Mesendoderm (in vitro differentiated cells): ENCODE measurements at regions not wholly inside any gene's neighbourhood (a gene's known extent, or its start where the extent isn't known, plus 50 kb on each side); places are given as distances from the start of the nearest gene placed in this dataset.

Experiments
- DNase-seq: peaks from one replicate; pipeline ENCODE4 v3.0.0; 2013
- H2AK5ac ChIP-seq: 2 replicates; pipeline ENCODE4 v1.6.1; 2013; ENCODE audit warnings: low read length, inconsistent platforms
- H2BK120ac ChIP-seq: 2 replicates; pipeline ENCODE4 v1.6.1; 2013; ENCODE audit warnings: low read depth, mild to moderate bottlenecking, low read length, moderate library complexity, mixed read lengths
- H2BK15ac ChIP-seq: replicated peaks from 2 replicates; pipeline ENCODE4 v1.6.1; 2013; ENCODE audit warnings: low read depth, mild to moderate bottlenecking, moderate library complexity
- H2BK5ac ChIP-seq: 2 replicates; pipeline ENCODE4 v1.6.1; 2013; ENCODE audit warnings: low read length, inconsistent platforms
- H3K18ac ChIP-seq: 2 replicates; pipeline ENCODE4 v1.6.1; 2013; ENCODE audit warnings: mild to moderate bottlenecking, low read length, mixed read lengths
- H3K23ac ChIP-seq: one replicate; pipeline ENCODE4 v1.6.1; 2013; ENCODE audit warnings: low read length
- H3K27ac ChIP-seq: 2 replicates; pipeline ENCODE4 v1.5.1; 2013; ENCODE audit warnings: low read depth, mild to moderate bottlenecking, inconsistent platforms, low read length, moderate library complexity
- H3K27me3 ChIP-seq: 2 replicates; pipeline ENCODE4 v1.6.1; 2013; ENCODE audit warnings: low read length, control low read depth, mild to moderate bottlenecking, inconsistent platforms; ENCODE audit not compliant: insufficient read depth, poor library complexity
- H3K36me3 ChIP-seq: 2 replicates; pipeline ENCODE4 v1.6.1; 2013; ENCODE audit warnings: low read length, inconsistent platforms; ENCODE audit not compliant: control insufficient read depth, insufficient read depth
- H3K4ac ChIP-seq: one replicate; pipeline ENCODE4 v1.6.1; 2013; ENCODE audit warnings: low read depth, mild to moderate bottlenecking, low read length, moderate library complexity
- H3K4me1 ChIP-seq: 2 replicates; pipeline ENCODE4 v1.6.1; 2013; ENCODE audit warnings: low read depth, low read length, inconsistent platforms; ENCODE audit not compliant: control insufficient read depth
- H3K4me2 ChIP-seq: 2 replicates; pipeline ENCODE4 v1.6.1; 2013; ENCODE audit warnings: low read length
- H3K4me3 ChIP-seq: 2 replicates; pipeline ENCODE4 v1.5.1; 2013; ENCODE audit warnings: mild to moderate bottlenecking, low read length
- H3K56ac ChIP-seq: one replicate; pipeline ENCODE4 v1.6.1; 2013; ENCODE audit warnings: low read length
- H3K79me1 ChIP-seq: 2 replicates; pipeline ENCODE4 v1.6.1; 2013; ENCODE audit warnings: low read length, inconsistent platforms
- H3K79me2 ChIP-seq: 2 replicates; pipeline ENCODE4 v1.6.1; 2013; ENCODE audit warnings: mild to moderate bottlenecking, low read length; ENCODE audit not compliant: control insufficient read depth, insufficient read depth
- H3K9ac ChIP-seq: 2 replicates; pipeline ENCODE4 v1.6.1; 2013; ENCODE audit warnings: low read length, inconsistent platforms
- H4K5ac ChIP-seq: one replicate; pipeline ENCODE4 v1.6.1; 2013; ENCODE audit warnings: low read length
- H4K8ac ChIP-seq: one replicate; pipeline ENCODE4 v1.6.1; 2013; ENCODE audit warnings: low read depth, mild to moderate bottlenecking, control low read depth, low read length, moderate library complexity
- WGBS: extraction: QIAGEN DNeasy Blood & Tissue Kit; methylation state at CpG from one replicate; pipeline ENCODE4 v1.1.7; 2013; ENCODE audit warnings: low lambda C conversion rate, missing lambda C conversion rate; ENCODE audit not compliant: insufficient coverage; ENCODE audit errors: extremely low coverage; 5-methylcytosine and 5-hydroxymethylcytosine counted together

DNA sequence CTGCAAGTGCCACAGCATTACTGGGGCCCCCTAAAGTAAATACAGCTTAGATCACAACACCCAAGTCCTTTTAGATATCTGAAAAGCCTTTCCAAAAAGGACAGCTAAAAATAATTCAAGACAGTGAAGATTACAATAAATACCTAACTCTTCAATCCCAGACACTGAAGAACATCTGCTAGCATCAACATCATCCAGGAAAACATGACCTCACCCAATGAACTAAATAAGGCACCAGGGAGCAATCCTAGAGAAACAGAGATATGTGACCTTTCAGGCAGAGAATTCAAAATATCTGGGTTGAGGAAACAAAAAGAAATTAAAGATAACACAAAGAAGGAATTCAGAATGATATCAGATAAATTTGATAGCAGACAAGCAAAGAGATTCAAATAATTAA, 71.7 kb upstream of the TTC14 start:
- Histone ChIP-seq H3K9ac (no peak overlapping the region), H3K18ac (no peak overlapping the region), H2AK5ac (no peak overlapping the region), H3K79me2 (no peaks in the 10 kb centered on the region), H3K4me1 (no peaks in the 10 kb centered on the region), H3K79me1 (no peaks in the 10 kb centered on the region), H3K4ac (no peak overlapping the region), H3K4me3 (no peak overlapping the region), H3K27ac (no peak overlapping the region), H3K36me3 (no peaks in the 10 kb centered on the region), H3K23ac (no peak overlapping the region), H4K8ac (no peak overlapping the region), H3K56ac (no peak overlapping the region), H2BK120ac (no peak overlapping the region), H2BK5ac (no peak overlapping the region), H3K27me3 (no peaks in the 10 kb centered on the region), H3K4me2 (no peak overlapping the region), H2BK15ac (no peak overlapping the region), H4K5ac (no peak overlapping the region)
- DNase-seq = no peak

DNA sequence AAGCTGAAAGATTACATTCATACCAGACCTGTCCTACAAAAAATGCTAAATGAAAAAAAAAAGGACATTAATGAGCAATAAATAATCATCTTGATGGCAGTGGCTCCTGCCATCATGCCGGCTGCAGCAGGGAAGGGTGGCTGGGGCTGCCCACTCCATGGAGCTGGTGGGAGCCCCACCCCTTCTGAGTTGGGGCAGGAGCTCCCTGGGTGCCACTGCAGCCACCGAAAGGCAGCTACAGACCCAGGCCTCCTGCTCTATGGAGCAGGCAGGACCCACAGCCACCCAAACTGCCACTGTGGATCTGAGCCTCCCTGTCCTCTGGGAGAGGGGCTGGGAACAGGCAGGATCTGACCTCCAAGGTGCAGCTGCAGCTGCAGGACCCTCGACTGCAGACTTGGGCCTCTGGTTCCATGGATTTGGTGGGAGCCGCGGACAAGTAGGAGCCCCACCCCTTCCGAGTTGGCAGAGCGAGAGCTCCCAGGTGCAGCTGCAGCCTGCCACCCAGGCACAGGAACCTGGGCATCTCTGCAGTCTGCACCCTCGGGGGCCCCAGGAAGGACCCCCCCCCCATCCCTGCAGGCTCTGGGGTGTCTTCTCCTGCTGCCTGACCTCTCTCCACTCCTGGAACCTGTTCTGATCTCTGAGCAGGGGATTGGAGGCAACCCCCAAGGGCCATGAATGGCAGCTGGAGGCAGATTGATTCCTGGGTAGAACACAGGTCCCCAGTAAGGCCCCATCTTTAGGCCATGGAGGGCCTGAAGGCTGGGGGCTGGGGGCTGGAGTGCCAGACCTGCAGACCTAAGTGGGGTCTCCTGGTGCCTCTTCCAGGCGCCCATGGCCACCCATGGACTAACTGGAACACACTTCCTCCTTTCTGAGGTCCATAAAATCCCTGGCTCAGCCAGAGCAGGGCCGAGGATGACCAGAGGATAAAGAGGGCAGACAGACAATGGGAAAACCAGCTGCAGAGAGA, 70.4 kb upstream of the TTC14 start:
- no peak for DNase-seq
- no peak overlapping the region for H3K9ac ChIP-seq
- H3K36me3 ChIP-seq = no peaks in the 10 kb centered on the region
- H2BK5ac ChIP-seq = no peak overlapping the region
- H4K8ac ChIP-seq = no peak overlapping the region
- H3K4me2 ChIP-seq = no peak overlapping the region
- no peak overlapping the region for H3K4me3 ChIP-seq
- no peaks in the 10 kb centered on the region for H3K27me3 ChIP-seq
- no peaks in the 10 kb centered on the region for H3K79me2 ChIP-seq
- no peak overlapping the region for H2AK5ac ChIP-seq
- no peak overlapping the region for H3K56ac ChIP-seq
- no peak overlapping the region for H3K18ac ChIP-seq
- no peak overlapping the region for H3K23ac ChIP-seq
- H2BK15ac ChIP-seq = no peak overlapping the region
- H3K79me1 ChIP-seq = no peaks in the 10 kb centered on the region
- no CpG with 5 or more reads among the region's 10 CpGs for WGBS
- H4K5ac ChIP-seq = no peak overlapping the region
- H3K4me1 ChIP-seq = no peaks in the 10 kb centered on the region
- no peak overlapping the region for H3K4ac ChIP-seq
- H2BK120ac ChIP-seq = no peak overlapping the region
- H3K27ac ChIP-seq = no peak overlapping the region

DNA sequence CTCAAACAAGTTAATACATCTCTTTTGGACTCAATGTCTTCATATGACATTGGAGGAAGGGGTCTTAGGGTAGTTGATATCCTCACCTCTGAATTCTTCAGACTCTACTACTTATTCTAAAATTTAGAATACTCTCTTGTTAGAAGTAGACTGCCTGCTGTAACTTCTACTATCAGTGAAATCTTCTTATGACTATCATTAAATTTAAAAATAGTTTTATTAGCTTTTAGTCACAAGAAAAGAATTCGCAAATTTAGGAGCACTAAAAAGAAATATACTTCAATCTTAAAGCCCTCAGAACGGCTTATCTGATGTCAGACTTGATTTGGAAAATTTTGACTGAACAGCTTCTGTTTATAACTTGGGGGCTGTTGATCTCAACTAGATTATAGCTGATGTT, 67.1 kb upstream of the TTC14 start:
- no peak overlapping the region for H3K4ac ChIP-seq
- no peak overlapping the region for H4K8ac ChIP-seq
- H3K4me1 ChIP-seq = no peaks in the 10 kb centered on the region
- no peak overlapping the region for H3K9ac ChIP-seq
- no peak overlapping the region for H2BK120ac ChIP-seq
- no peak overlapping the region for H2BK5ac ChIP-seq
- no peaks in the 10 kb centered on the region for H3K27me3 ChIP-seq
- no peaks in the 10 kb centered on the region for H3K79me2 ChIP-seq
- H3K79me1 ChIP-seq = no peaks in the 10 kb centered on the region
- no peak overlapping the region for H2AK5ac ChIP-seq
- WGBS = no CpG with 5 or more reads among the region's 2 CpGs
- H3K18ac ChIP-seq = no peak overlapping the region
- H3K4me3 ChIP-seq = no peak overlapping the region
- H3K23ac ChIP-seq = no peak overlapping the region
- no peak overlapping the region for H3K4me2 ChIP-seq
- no peak overlapping the region for H3K56ac ChIP-seq
- no peaks in the 10 kb centered on the region for H3K36me3 ChIP-seq
- H3K27ac ChIP-seq = no peak overlapping the region
- no peak overlapping the region for H4K5ac ChIP-seq
- DNase-seq = no peak
- no peak overlapping the region for H2BK15ac ChIP-seq

DNA sequence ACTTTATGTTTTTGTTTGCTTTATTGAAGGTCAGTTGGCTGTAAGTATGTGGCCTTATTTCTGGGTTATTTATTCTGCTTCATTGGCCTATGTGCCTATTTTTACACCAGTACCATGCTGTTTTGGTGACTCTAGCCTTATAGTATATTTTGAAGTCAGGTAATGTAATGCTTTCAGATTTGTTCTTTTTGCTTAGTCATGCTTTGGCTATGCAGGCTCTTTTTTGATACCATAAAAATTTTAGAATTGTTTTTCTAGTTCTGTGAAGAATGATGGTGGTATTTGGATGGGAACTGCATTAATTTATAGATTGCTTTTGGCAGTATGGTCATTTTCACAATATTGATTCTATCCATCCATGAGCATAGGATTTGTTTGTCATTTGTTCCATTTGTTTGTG, 63.5 kb upstream of the TTC14 start:
- H4K5ac ChIP-seq = no peak overlapping the region
- H3K4me3 ChIP-seq = no peak overlapping the region
- H2BK15ac ChIP-seq = no peak overlapping the region
- H3K23ac ChIP-seq = no peak overlapping the region
- no peak overlapping the region for H3K27ac ChIP-seq
- no peaks in the 10 kb centered on the region for H3K36me3 ChIP-seq
- no peak overlapping the region for H2BK5ac ChIP-seq
- H3K4me1 ChIP-seq = no peaks in the 10 kb centered on the region
- H3K4ac ChIP-seq = no peak overlapping the region
- no peak overlapping the region for H4K8ac ChIP-seq
- no peak overlapping the region for H2BK120ac ChIP-seq
- no peak overlapping the region for H3K18ac ChIP-seq
- H3K4me2 ChIP-seq = no peak overlapping the region
- no peak overlapping the region for H3K56ac ChIP-seq
- H3K79me1 ChIP-seq = no peaks in the 10 kb centered on the region
- no peaks in the 10 kb centered on the region for H3K79me2 ChIP-seq
- no peak overlapping the region for H2AK5ac ChIP-seq
- H3K27me3 ChIP-seq = no peaks in the 10 kb centered on the region
- no peak for DNase-seq
- no peak overlapping the region for H3K9ac ChIP-seq

DNA sequence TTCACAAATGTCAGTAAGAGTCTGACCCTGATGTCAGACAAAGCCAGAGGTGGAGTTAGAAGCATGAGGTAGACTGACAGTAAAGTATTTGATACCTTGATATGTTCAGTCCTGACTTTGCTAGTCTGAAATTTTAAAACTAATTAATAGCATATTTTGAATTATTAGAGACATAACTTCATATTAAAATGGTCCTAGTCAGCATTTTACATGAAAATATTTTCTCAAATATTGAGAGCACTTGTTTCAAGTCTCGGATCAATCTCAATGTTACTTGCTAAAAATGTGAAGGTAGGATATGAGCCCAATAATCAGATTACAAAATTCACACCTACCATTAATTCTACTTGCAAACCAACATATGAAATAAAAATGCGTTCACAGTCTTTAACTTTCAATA, 58.1 kb upstream of the TTC14 start:
- Histone ChIP-seq H3K27me3 (no peaks in the 10 kb centered on the region), H3K27ac (no peak overlapping the region), H3K4me3 (no peak overlapping the region), H3K79me2 (no peaks in the 10 kb centered on the region), H3K23ac (no peak overlapping the region), H2BK120ac (no peak overlapping the region), H3K9ac (no peak overlapping the region), H4K8ac (no peak overlapping the region), H2BK5ac (no peak overlapping the region), H4K5ac (no peak overlapping the region), H3K4me1 (no peaks in the 10 kb centered on the region), H3K56ac (no peak overlapping the region), H3K36me3 (no peaks in the 10 kb centered on the region), H3K18ac (no peak overlapping the region), H2BK15ac (no peak overlapping the region), H3K4me2 (no peak overlapping the region), H3K4ac (no peak overlapping the region), H2AK5ac (no peak overlapping the region), H3K79me1 (no peaks in the 10 kb centered on the region)
- no CpG with 5 or more reads among the region's 2 CpGs for WGBS
- no peak for DNase-seq

DNA sequence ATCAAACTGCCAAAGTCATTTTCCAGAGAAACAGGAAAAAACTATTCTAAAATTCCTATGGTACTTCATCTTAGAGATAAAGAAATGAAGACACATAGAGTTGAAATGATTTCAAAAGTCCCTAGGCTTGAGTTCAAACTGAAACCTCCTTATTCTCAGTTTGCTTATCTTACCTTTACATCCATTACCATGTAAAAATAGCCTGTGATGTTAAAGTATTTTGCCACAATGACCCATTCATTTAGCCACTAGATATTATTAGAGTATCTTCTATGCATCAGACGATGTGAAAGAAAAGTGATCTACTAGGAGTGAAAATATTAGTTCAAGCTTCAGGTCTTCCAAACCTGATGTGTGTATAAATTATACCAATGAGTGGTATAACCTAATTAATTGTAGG, 55.1 kb upstream of the TTC14 start:
- H2AK5ac ChIP-seq = no peak overlapping the region

More for the DNA sequence above, 55.1 kb upstream of the TTC14 start:
- DNase-seq = no peak
- no peak overlapping the region for H3K23ac ChIP-seq
- no CpG with 5 or more reads among the region's 1 CpG for WGBS
- no peak overlapping the region for H3K18ac ChIP-seq
- no peak overlapping the region for H2BK120ac ChIP-seq
- no peak overlapping the region for H3K27ac ChIP-seq
- no peaks in the 10 kb centered on the region for H3K36me3 ChIP-seq
- no peaks in the 10 kb centered on the region for H3K79me2 ChIP-seq
- no peaks in the 10 kb centered on the region for H3K4me1 ChIP-seq
- H3K4ac ChIP-seq = no peak overlapping the region
- no peaks in the 10 kb centered on the region for H3K27me3 ChIP-seq
- no peak overlapping the region for H2BK5ac ChIP-seq
- H3K79me1 ChIP-seq = no peaks in the 10 kb centered on the region
- H3K4me3 ChIP-seq = no peak overlapping the region
- H3K9ac ChIP-seq = no peak overlapping the region
- H4K8ac ChIP-seq = no peak overlapping the region
- no peak overlapping the region for H2BK15ac ChIP-seq
- H3K4me2 ChIP-seq = no peak overlapping the region
- H3K56ac ChIP-seq = no peak overlapping the region
- H4K5ac ChIP-seq = no peak overlapping the region
